NCI-H460 (cell line): ENCODE measurements at regions not wholly inside any gene's neighbourhood (a gene's known extent, or its start where the extent isn't known, plus 50 kb on each side); places are given as distances from the start of the nearest gene placed in this dataset.

Experiments
- DNase-seq: peaks from one replicate; pipeline ENCODE4 v3.0.0-alpha.2; 2016; ENCODE audit warnings: low read depth; ENCODE audit errors: extremely low read depth

- DNase-seq, result no peak
Measured at GRCh38 chr12:115411121-115411520, 727.1 kb upstream of the TBX3 start.

- DNase-seq, result no peak
Measured at GRCh38 chr12:115408642-115409041, 724.7 kb upstream of the TBX3 start.

- DNase-seq, result no peak
Measured at GRCh38 chr12:115407723-115408122, 723.7 kb upstream of the TBX3 start.

- DNase-seq, result no peak
Measured at GRCh38 chr12:115407036-115407435, 723.1 kb upstream of the TBX3 start.

GRCh38 chr12:115405471-115405860 lies 721.5 kb upstream of the TBX3 start:
- DNase-seq, result no peak

GRCh38 chr12:115404761-115405470 lies 720.9 kb upstream of the TBX3 start:
- DNase-seq, result peak; percentile 83

- DNase-seq, result no peak
Measured at GRCh38 chr12:115403689-115404088, 719.7 kb upstream of the TBX3 start.

GRCh38 chr12:115403253-115403652 lies 719.3 kb upstream of the TBX3 start:
- no peak for DNase-seq

- no peak for DNase-seq
Measured at GRCh38 chr12:115402443-115403180, 718.6 kb upstream of the TBX3 start.

- DNase-seq, result no peak
Measured at GRCh38 chr12:115401761-115402160, 717.8 kb upstream of the TBX3 start.

- no peak for DNase-seq
Measured at GRCh38 chr12:115400011-115400410, 716.0 kb upstream of the TBX3 start.

- DNase-seq, result peak; percentile 80
Measured at GRCh38 chr12:115398311-115398781, 714.4 kb upstream of the TBX3 start.

GRCh38 chr12:115396567-115396966 lies 712.6 kb upstream of the TBX3 start:
- no peak for DNase-seq

- peak; percentile 54 for DNase-seq
Measured at GRCh38 chr12:115394496-115395220, 710.7 kb upstream of the TBX3 start.

- no peak for DNase-seq
Measured at GRCh38 chr12:115388139-115388538, 704.2 kb upstream of the TBX3 start.

GRCh38 chr12:115387467-115387901 lies 703.5 kb upstream of the TBX3 start:
- no peak for DNase-seq

GRCh38 chr12:115386946-115387345 lies 703.0 kb upstream of the TBX3 start:
- DNase-seq, result no peak

GRCh38 chr12:115385141-115385540 lies 701.2 kb upstream of the TBX3 start:
- DNase-seq, result no peak

- no peak for DNase-seq
Measured at GRCh38 chr12:115384391-115384790, 700.4 kb upstream of the TBX3 start.

GRCh38 chr12:115383668-115384067 lies 699.7 kb upstream of the TBX3 start:
- no peak for DNase-seq

GRCh38 chr12:115382681-115383080 lies 698.7 kb upstream of the TBX3 start:
- no peak for DNase-seq
